ENCODE measurements at regions not wholly inside any gene's neighbourhood (a gene's known extent, or its start where the extent isn't known, plus 50 kb on each side); places are given as distances from the start of the nearest gene placed in this dataset.

DNA sequence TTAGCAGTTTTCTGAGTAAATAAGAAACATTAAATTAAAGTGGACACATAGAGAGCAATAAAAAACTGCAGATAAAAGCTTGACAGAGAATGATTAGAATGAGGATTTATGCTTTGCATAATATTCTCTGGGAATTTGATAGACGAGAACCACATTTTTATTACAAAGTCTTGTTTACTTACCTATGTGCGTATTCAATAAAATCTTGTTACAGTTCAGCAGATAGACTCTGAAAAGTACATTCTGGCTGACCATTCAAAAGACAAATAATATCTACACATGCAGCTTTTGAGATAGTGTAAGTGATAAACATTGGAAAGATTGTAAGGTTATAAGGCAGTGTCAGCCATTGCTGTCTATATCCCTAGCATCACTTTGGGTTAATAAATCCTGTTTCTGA is 381.6 kb downstream of the NYAP2 start:
- TF ChIP-seq EZH2phosphoT487 (conservative IDR thresholded peaks at IDR 0.05; ENCODE audit: low read length) (no peak), CTCF (IDR thresholded peaks at IDR 0.05; ENCODE audit: insufficient read depth, low read length, poor library complexity, severe bottlenecking) (no peak)
- Histone ChIP-seq H3K9me2 (replicated peaks; ENCODE audit: insufficient read depth, low read length) (no peaks in the 10 kb centered on the region), H3K79me2 (ENCODE audit: insufficient read depth, low read length) (no peaks in the 10 kb centered on the region), H3K36me3 (ENCODE audit: low read length) (no peaks in the 10 kb centered on the region), H3K4me3 (ENCODE audit: insufficient read depth, low read length, poor library complexity, severe bottlenecking) (no peak overlapping the region), H3K27ac (ENCODE audit: low read depth, low read length) (no peak overlapping the region), H3K4me2 (ENCODE audit: low read depth, low read length, poor library complexity, severe bottlenecking) (no peak overlapping the region), H4K20me1 (ENCODE audit: low read depth, low read length) (no peaks in the 10 kb centered on the region), H3F3A (ENCODE audit: insufficient read depth) (no peaks in the 10 kb centered on the region), H3K9ac (ENCODE audit: low read length) (no peak overlapping the region), H3K9me3 (ENCODE audit: insufficient read depth, low read length) (no peaks in the 10 kb centered on the region), H2AFZ (ENCODE audit: low read depth, low read length, severe bottlenecking) (no peak overlapping the region), H3K27me3 (ENCODE audit: low read length) (no peaks in the 10 kb centered on the region)

DNA sequence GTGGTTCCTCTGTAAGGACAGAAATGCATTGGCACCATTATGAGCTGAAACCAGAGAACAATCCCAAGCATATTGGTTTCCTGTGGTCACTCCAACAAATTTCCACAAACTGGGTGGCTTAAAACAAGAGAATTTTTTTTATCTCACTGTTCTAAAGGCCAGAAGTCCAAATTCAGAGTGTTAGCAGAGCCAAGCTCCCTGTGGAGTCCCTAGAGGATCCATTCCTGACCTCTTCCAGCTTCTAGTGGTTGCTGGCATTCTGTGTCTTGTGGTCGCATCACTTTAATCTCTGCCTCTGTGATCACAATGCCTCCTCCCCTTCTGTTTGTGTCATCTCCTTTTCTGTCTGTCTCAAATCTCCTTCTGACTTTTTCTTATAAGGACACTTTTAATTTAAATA is 380.3 kb downstream of the NYAP2 start:
- H3K4me2 ChIP-seq (ENCODE audit: low read depth, low read length, poor library complexity, severe bottlenecking): no peak overlapping the region
- no peak overlapping the region for H3K27ac ChIP-seq (ENCODE audit: low read depth, low read length)
- H4K20me1 ChIP-seq (ENCODE audit: low read depth, low read length): no peaks in the 10 kb centered on the region

GRCh38 chr2:225773148-225773547 is 373.6 kb downstream of the NYAP2 start:
- no peaks in the 10 kb centered on the region for H3K9me3 ChIP-seq (ENCODE audit: insufficient read depth, low read length)
- H3K27ac ChIP-seq (ENCODE audit: low read depth, low read length): no peak overlapping the region
- H3F3A ChIP-seq (ENCODE audit: insufficient read depth): no peaks in the 10 kb centered on the region
- no peaks in the 10 kb centered on the region for H3K27me3 ChIP-seq (ENCODE audit: low read length)
- H3K4me3 ChIP-seq (ENCODE audit: insufficient read depth, low read length, poor library complexity, severe bottlenecking): no peak overlapping the region
- no peak overlapping the region for H2AFZ ChIP-seq (ENCODE audit: low read depth, low read length, severe bottlenecking)
- no peak for TF ChIP-seq CTCF (IDR thresholded peaks at IDR 0.05; ENCODE audit: insufficient read depth, low read length, poor library complexity, severe bottlenecking)
- no peak for TF ChIP-seq EZH2phosphoT487 (conservative IDR thresholded peaks at IDR 0.05; ENCODE audit: low read length)
- H3K9me2 ChIP-seq (replicated peaks; ENCODE audit: insufficient read depth, low read length): no peaks in the 10 kb centered on the region
- H3K4me2 ChIP-seq (ENCODE audit: low read depth, low read length, poor library complexity, severe bottlenecking): no peak overlapping the region
- H4K20me1 ChIP-seq (ENCODE audit: low read depth, low read length): no peaks in the 10 kb centered on the region
- no peaks in the 10 kb centered on the region for H3K36me3 ChIP-seq (ENCODE audit: low read length)
- no peaks in the 10 kb centered on the region for H3K79me2 ChIP-seq (ENCODE audit: insufficient read depth, low read length)
- H3K9ac ChIP-seq (ENCODE audit: low read length): no peak overlapping the region

More for the DNA sequence above, 380.3 kb downstream of the NYAP2 start:
- Histone ChIP-seq H3F3A (ENCODE audit: insufficient read depth) (no peaks in the 10 kb centered on the region), H3K36me3 (ENCODE audit: low read length) (no peaks in the 10 kb centered on the region), H3K4me3 (ENCODE audit: insufficient read depth, low read length, poor library complexity, severe bottlenecking) (no peak overlapping the region), H3K9me3 (ENCODE audit: insufficient read depth, low read length) (no peaks in the 10 kb centered on the region), H3K9ac (ENCODE audit: low read length) (no peak overlapping the region), H2AFZ (ENCODE audit: low read depth, low read length, severe bottlenecking) (no peak overlapping the region), H3K79me2 (ENCODE audit: insufficient read depth, low read length) (no peaks in the 10 kb centered on the region), H3K9me2 (replicated peaks; ENCODE audit: insufficient read depth, low read length) (no peaks in the 10 kb centered on the region), H3K27me3 (ENCODE audit: low read length) (no peaks in the 10 kb centered on the region)
- no peak for TF ChIP-seq EZH2phosphoT487 (conservative IDR thresholded peaks at IDR 0.05; ENCODE audit: low read length)
- no peak for TF ChIP-seq CTCF (IDR thresholded peaks at IDR 0.05; ENCODE audit: insufficient read depth, low read length, poor library complexity, severe bottlenecking)
